ENCODE measurements at regions not wholly inside any gene's neighbourhood (a gene's known extent, or its start where the extent isn't known, plus 50 kb on each side); places are given as distances from the start of the nearest gene placed in this dataset.

DNA sequence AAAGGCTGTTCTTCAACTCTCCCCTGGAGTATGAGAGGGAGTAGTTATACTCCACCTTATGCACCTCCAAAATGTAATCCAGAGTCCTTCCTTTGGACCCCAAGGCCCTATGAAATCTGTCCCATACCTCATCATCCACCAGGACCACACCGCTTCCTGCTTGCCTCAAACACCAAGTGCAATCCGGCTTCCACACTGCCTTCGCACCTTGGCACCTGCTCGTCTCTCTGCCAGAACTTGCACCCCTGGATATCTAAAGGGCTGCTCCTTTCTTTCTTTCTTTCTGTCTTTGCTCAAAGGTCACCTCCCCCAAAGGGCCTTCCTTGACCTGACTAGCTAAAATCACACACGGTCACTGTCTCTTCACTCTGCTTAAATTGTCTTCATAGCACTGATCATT lies 63.9 kb upstream of the SHB start:
- Histone ChIP-seq H3K4me1 (no peaks in the 10 kb centered on the region), H3K27ac (no peak overlapping the region), H3K9me3 (ENCODE audit: control insufficient read depth, low read length) (no peaks in the 10 kb centered on the region), H3K36me3 (ENCODE audit: control insufficient read depth, insufficient read depth, low read length) (no peaks in the 10 kb centered on the region), H3K4me2 (ENCODE audit: low read length) (no peak overlapping the region), H3K79me2 (no peaks in the 10 kb centered on the region), H3K4me3 (ENCODE audit: low read depth, low read length) (no peak overlapping the region), H3K9ac (no peak overlapping the region), H3K27me3 (ENCODE audit: control insufficient read depth, insufficient read depth, low read length) (no peaks in the 10 kb centered on the region), H2AFZ (no peak overlapping the region)
- TF ChIP-seq, protein P1, sequence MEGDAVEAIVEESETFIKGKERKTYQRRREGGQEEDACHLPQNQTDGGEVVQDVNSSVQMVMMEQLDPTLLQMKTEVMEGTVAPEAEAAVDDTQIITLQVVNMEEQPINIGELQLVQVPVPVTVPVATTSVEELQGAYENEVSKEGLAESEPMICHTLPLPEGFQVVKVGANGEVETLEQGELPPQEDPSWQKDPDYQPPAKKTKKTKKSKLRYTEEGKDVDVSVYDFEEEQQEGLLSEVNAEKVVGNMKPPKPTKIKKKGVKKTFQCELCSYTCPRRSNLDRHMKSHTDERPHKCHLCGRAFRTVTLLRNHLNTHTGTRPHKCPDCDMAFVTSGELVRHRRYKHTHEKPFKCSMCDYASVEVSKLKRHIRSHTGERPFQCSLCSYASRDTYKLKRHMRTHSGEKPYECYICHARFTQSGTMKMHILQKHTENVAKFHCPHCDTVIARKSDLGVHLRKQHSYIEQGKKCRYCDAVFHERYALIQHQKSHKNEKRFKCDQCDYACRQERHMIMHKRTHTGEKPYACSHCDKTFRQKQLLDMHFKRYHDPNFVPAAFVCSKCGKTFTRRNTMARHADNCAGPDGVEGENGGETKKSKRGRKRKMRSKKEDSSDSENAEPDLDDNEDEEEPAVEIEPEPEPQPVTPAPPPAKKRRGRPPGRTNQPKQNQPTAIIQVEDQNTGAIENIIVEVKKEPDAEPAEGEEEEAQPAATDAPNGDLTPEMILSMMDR (IDR thresholded peaks at IDR 0.05), result no peak

DNA sequence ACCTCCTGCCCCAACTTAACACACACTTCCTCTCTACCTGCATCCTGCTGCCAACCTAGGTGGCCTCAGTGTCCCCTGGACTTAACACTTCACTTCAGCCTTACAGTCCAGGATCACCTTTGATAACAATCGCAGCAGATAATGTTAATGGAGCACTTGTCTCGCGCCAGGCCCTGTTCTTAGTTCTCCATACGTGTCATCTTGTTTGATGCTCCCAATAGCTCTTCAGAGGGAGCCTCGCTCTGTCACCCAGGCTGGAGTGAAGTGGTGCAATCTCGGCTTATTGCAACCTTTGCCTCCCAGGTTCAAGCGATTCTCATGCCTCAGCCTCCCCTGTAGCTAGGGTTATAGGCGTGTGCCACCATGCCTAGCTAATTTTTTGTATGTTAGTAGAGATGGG lies 62.7 kb upstream of the SHB start:
- Histone ChIP-seq H3K9me3 (ENCODE audit: control insufficient read depth, low read length) (no peaks in the 10 kb centered on the region), H3K27ac (no peak overlapping the region), H3K27me3 (ENCODE audit: control insufficient read depth, insufficient read depth, low read length) (no peaks in the 10 kb centered on the region), H3K4me3 (ENCODE audit: low read depth, low read length) (no peak overlapping the region), H3K36me3 (ENCODE audit: control insufficient read depth, insufficient read depth, low read length) (no peaks in the 10 kb centered on the region), H3K4me2 (ENCODE audit: low read length) (no peak overlapping the region), H3K79me2 (no peaks in the 10 kb centered on the region), H3K9ac (no peak overlapping the region), H3K4me1 (no peaks in the 10 kb centered on the region), H2AFZ (no peak overlapping the region)
- TF ChIP-seq, protein P1 (IDR thresholded peaks at IDR 0.05), result no peak

DNA sequence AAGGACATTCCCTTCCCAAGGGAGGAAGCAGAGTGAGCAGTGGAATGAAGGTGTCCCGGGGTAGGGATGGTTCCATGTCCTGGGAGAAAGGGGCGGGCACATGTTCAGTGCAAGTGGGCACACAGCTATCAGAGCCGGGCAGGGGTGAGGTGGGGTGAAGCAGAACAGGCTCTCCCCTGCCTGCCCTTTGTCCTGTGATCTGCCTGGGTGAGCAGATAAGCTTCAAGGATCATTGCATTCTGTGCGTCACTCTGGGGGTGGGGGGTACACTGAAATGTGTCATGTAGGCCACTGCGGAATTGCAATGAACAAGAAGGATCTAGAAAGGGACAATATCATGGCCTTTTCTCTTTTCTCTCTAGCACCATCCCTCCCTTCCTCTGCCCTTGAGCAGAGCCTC lies 61.7 kb upstream of the SHB start:
- Histone ChIP-seq H3K9me3 (ENCODE audit: control insufficient read depth, low read length) (no peaks in the 10 kb centered on the region), H3K27me3 (ENCODE audit: control insufficient read depth, insufficient read depth, low read length) (no peaks in the 10 kb centered on the region), H3K4me2 (ENCODE audit: low read length) (no peak overlapping the region), H3K4me1 (no peaks in the 10 kb centered on the region), H3K79me2 (no peaks in the 10 kb centered on the region), H2AFZ (no peak overlapping the region), H3K4me3 (ENCODE audit: low read depth, low read length) (no peak overlapping the region), H3K9ac (no peak overlapping the region), H3K27ac (no peak overlapping the region), H3K36me3 (ENCODE audit: control insufficient read depth, insufficient read depth, low read length) (no peaks in the 10 kb centered on the region)
- TF ChIP-seq, protein P1 (IDR thresholded peaks at IDR 0.05), result no peak

DNA sequence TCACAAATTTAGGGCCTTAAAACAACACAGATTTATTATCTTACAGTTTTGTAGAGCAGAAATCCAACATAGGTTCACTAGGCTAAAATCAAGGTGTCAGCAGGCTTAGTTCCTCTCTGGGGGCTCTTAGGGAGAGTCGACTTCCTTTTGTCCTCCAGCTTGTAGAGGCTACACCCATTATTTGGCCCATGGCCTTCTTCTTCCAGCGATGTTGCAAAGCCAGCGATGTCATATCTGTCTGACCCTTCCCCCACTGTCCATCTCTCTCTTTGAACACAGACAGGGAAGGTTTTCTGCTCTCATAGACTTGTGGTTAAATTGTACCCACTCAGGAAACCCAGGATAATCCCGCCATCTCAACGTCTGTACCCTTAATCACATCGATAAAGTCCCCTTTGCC lies 60.3 kb upstream of the SHB start:
- no peak overlapping the region for H3K9ac ChIP-seq
- TF ChIP-seq, protein P1 (IDR thresholded peaks at IDR 0.05), result no peak
- H3K9me3 ChIP-seq (ENCODE audit: control insufficient read depth, low read length), result no peaks in the 10 kb centered on the region
- no peaks in the 10 kb centered on the region for H3K79me2 ChIP-seq
- H3K4me3 ChIP-seq (ENCODE audit: low read depth, low read length), result no peak overlapping the region
- no peak overlapping the region for H3K4me2 ChIP-seq (ENCODE audit: low read length)
- H2AFZ ChIP-seq, result no peak overlapping the region
- H3K36me3 ChIP-seq (ENCODE audit: control insufficient read depth, insufficient read depth, low read length), result no peaks in the 10 kb centered on the region
- H3K27me3 ChIP-seq (ENCODE audit: control insufficient read depth, insufficient read depth, low read length), result no peaks in the 10 kb centered on the region
- H3K27ac ChIP-seq, result no peak overlapping the region
- H3K4me1 ChIP-seq, result no peaks in the 10 kb centered on the region

DNA sequence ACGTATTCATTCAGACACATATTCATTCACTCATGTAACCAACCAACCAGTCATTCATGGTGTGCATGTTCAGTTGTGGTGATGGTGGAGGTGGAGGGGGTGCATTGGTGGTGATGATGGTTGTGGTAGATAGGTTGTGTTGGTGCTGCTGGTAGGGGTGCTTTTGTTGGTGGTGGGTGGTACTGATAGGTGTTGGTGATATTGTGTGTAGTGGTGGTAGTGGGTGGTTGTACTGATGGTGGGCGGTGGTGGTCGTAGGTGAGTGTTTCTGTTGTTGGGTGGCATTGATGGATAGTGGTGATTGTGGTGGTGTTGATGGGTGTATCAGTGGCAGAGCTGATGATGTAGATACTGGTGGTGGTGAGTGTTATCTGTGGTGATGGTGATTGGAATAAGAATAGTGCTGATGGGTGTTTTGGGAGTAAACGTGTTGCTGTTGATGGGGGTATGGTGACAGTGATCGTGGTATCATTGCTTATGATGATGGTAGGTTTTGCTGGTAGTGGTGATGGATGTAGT lies 59.8 kb upstream of the SHB start:
- no peak overlapping the region for H2AFZ ChIP-seq
- TF ChIP-seq, protein P1 (IDR thresholded peaks at IDR 0.05), result no peak

More for the DNA sequence above, 59.8 kb upstream of the SHB start:
- Histone ChIP-seq H3K9ac (no peak overlapping the region), H3K79me2 (no peaks in the 10 kb centered on the region), H3K27me3 (ENCODE audit: control insufficient read depth, insufficient read depth, low read length) (no peaks in the 10 kb centered on the region), H3K4me1 (no peaks in the 10 kb centered on the region), H3K4me3 (ENCODE audit: low read depth, low read length) (no peak overlapping the region), H3K9me3 (ENCODE audit: control insufficient read depth, low read length) (no peaks in the 10 kb centered on the region), H3K36me3 (ENCODE audit: control insufficient read depth, insufficient read depth, low read length) (no peaks in the 10 kb centered on the region), H3K27ac (no peak overlapping the region), H3K4me2 (ENCODE audit: low read length) (no peak overlapping the region)
